22Rv1 (cell line): ENCODE measurements at regions not wholly inside any gene's neighbourhood (a gene's known extent, or its start where the extent isn't known, plus 50 kb on each side); places are given as distances from the start of the nearest gene placed in this dataset.
"Not testable (repeated sequence)": the region's sequence is repeated elsewhere in the genome, so short reads cannot be mapped to it uniquely, and the experiment has no call there.

ENCODE experiments used
- H3K27ac ChIP-seq: fragments of 450-650 bp; 2 replicates; pipeline ENCODE4 v1.5.1; 2017
- CTCF ChIP-seq: fragments of 450-650 bp; IDR thresholded peaks from 2 replicates; pipeline ENCODE4 v1.5.1; 2017; ENCODE audit warnings: mild to moderate bottlenecking
- ZFX ChIP-seq: fragments of 450-650 bp; IDR thresholded peaks from 2 replicates; pipeline ENCODE4 v1.6.1; 2017; ENCODE audit warnings: antibody characterized with exemption, borderline replicate concordance

- TF ChIP-seq ZFX (no peak), CTCF (no peak)
- H3K27ac ChIP-seq: no peak overlapping the region
These were observed 911.0 kb downstream of the UQCRFS1 start for GRCh38 chr19:28301961-28302360.

DNA sequence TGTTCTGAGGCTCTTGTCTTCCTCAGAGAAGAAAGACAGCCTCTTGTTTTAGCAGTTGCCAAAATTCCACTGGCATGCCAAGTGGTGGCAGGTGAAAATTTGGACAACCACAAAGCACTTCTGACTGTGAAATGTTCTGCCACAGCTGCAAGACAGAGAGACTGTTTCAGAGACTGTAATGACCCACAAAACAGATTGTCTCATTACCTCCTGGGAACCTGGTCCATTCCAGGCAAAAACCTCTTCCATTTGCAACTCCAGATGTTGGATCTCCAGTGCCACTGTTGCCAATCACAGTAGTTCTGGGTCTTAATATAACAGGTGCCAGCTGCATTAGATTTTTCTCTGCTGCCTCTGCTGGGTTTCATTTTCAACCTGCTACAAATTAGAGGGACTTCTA lies 911.5 kb downstream of the UQCRFS1 start:
- no peak overlapping the region for H3K27ac ChIP-seq
- TF ChIP-seq ZFX (no peak), CTCF (no peak)

DNA sequence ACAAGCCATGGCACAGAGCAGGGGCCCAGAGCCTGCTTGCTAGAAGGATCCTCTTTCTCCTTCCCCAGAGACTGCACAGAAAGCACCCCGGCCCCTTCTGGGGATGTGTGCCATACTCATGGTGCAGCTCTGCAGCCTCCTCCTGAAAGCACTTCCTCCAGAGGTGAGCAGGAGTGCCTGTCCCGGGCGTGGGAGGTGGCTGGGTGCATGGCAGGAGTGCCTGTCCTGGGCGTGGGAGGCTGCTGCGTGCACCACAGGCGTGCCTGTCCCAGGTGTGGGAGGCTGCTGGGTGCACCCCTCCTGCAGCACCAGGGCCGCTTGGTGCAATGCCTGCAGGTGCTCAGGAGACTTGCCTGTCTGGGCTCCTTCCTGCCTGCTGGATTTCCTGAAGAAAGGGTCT lies 913.3 kb downstream of the UQCRFS1 start:
- no peak for TF ChIP-seq ZFX
- TF ChIP-seq CTCF: no peak
- H3K27ac ChIP-seq: no peak overlapping the region

- no peak overlapping the region for H3K27ac ChIP-seq
- TF ChIP-seq ZFX: no peak
- no peak for TF ChIP-seq CTCF
These were observed 915.3 kb downstream of the UQCRFS1 start for GRCh38 chr19:28297586-28298157.

DNA sequence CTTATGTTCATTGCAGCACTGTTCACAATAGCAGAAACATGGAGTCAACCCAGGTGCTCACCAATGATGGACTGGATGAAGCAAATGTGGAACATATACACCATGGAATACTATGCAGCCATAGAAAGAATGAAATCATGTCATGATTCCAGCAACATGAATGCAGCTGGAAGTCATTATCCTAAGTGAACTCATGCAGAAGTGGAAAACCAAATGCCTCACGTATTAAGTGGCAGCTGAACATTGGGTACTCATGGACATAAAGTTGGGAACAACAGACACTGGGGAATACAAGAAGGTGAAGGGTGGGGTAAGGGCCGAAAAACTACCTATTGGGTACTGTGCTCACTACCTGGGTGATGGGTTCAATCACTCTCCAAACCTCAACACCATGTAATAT lies 915.9 kb downstream of the UQCRFS1 start:
- no peak for TF ChIP-seq CTCF
- no peak for TF ChIP-seq ZFX
- H3K27ac ChIP-seq: no peak overlapping the region

GRCh38 chr19:28296506-28296905 lies 916.4 kb downstream of the UQCRFS1 start:
- TF ChIP-seq ZFX: no peak
- no peak for TF ChIP-seq CTCF
- H3K27ac ChIP-seq: no peak overlapping the region

DNA sequence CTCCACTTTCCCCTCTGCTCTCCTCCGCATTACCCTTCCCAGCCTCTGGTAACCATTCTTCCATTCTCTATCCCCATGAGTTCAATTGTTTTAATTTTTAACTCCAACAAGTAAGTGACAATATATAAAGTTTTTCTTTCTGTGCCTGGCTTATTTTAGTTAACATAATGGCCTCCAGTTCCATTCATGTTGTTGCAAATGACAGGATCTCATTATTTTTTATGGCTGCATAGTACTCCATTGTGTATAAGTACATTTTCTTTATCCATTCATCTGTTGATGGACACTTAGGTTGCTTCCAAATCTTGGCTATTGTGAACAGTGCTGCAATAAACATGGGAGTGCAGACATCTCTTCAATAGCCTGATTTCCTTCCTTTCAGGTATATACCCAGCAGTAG lies 918.0 kb downstream of the UQCRFS1 start:
- H3K27ac ChIP-seq: not testable (repeated sequence)

DNA sequence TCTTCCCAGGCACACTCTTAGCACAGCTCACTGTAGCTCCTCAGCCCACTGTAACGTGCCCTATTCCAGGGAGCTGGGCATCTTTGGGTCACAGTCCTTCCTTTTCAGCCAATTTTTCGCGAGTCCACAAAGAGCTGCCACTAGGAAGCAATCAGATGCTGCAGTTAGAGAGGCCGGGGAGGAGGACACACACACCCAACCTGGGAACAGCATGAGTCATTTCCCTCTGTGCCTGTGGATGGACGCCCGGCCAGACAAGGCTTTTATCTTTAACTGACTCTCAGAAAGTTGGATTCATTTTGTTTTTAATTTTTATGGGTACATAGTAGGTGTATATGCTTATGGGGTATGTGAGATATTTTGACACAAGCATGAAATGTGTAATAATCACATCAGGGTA lies 918.6 kb downstream of the UQCRFS1 start:
- no peak overlapping the region for H3K27ac ChIP-seq
- TF ChIP-seq ZFX (no peak), CTCF (no peak)
